Left lung (tissue), 4 donors: ENCODE measurements at regions not wholly inside any gene's neighbourhood (a gene's known extent, or its start where the extent isn't known, plus 50 kb on each side); places are given as distances from the start of the nearest gene placed in this dataset.

Experiments used
- ATAC-seq: fragments of 200-7000 bp; cut with Tn5 transposase; one replicate; pipeline ENCODE4 v1.9.1; 2020; ENCODE audit warnings: moderate library complexity
- DNase-seq, 4 donors: peaks; one replicate each; pipeline ENCODE4 v3.0.0-alpha.2; 2013 to 2020
- H3K27ac ChIP-seq, 2 donors: fragments of 200-600 bp; sonication (generic) in 1 of 2; one replicate each; pipeline versions ENCODE4 v1.5.0 to v1.8.0; 2020 to 2021
- H3K27me3 ChIP-seq, 2 donors: fragments of 200-600 bp; sonication (generic) in 1 of 2; one replicate each; pipeline versions ENCODE4 v1.5.0 to v1.8.0; 2020 to 2021
- H3K36me3 ChIP-seq, 2 donors: fragments of 200-600 bp; sonication (generic) in 1 of 2; one replicate each; pipeline versions ENCODE4 v1.5.0 to v1.8.0; 2020 to 2021
- H3K4me1 ChIP-seq, 2 donors: fragments of 200-600 bp; one replicate each; pipeline ENCODE4 v1.8.0; 2021
- H3K4me3 ChIP-seq, 2 donors: fragments of 200-600 bp; sonication (generic) in 1 of 2; one replicate each; pipeline versions ENCODE4 v1.5.0 to v1.8.0; 2020 to 2021; ENCODE audit warnings: mild to moderate bottlenecking in 1 of 2
- H3K9me3 ChIP-seq, 2 donors: fragments of 200-600 bp; sonication (generic) in 1 of 2; one replicate each; pipeline versions ENCODE4 v1.5.0 to v1.8.0; 2020 to 2021
- CTCF ChIP-seq, 2 donors: fragments of 200-600 bp; sonication (generic) in 1 of 2; IDR thresholded peaks; one replicate each; pipeline versions ENCODE4 v1.5.0 to v1.8.0; 2021; ENCODE audit warnings: antibody characterized with exemption in 2 of 2
- intact Hi-C, 2 donors: fragments of 100-400 bp; cut with DNase I; formaldehyde crosslinking; loops; one replicate each; pipeline versions ENCODE4 v1.11.2 to v1.14.2; 2022
- donor health status: DM: no; HTN: yes; CAD: no.
- donor health status: DM: no; HTN: no; CAD: no.

- ATAC-seq (no peak), DNase-seq (no peak)
- Histone ChIP-seq H3K9me3 (no peaks in the 10 kb centered on the region), H3K4me3 (no peak overlapping the region), H3K4me1 (no peaks in the 10 kb centered on the region), H3K27ac (no peak overlapping the region), H3K27me3 (no peaks in the 10 kb centered on the region), H3K36me3 (no peaks in the 10 kb centered on the region)
- TF ChIP-seq CTCF (IDR thresholded peaks at IDR 0.05): no peak
- intact Hi-C loops: no loop called here
Observed at GRCh38 chr5:52607227-52607824, 180.4 kb upstream of the ITGA1 start.

GRCh38 chr5:52620315-52620714 lies 167.4 kb upstream of the ITGA1 start:
- ATAC-seq (no peak), DNase-seq (no peak)
- H3K9me3 ChIP-seq: no peaks in the 10 kb centered on the region
- H3K4me1 ChIP-seq: no peaks in the 10 kb centered on the region
- no peaks in the 10 kb centered on the region for H3K27me3 ChIP-seq
- intact Hi-C loops: no loop called here
- no peak overlapping the region for H3K4me3 ChIP-seq
- TF ChIP-seq CTCF (IDR thresholded peaks at IDR 0.05): no peak
- H3K27ac ChIP-seq: no peak overlapping the region
- H3K36me3 ChIP-seq: no peaks in the 10 kb centered on the region

- H3K27ac ChIP-seq: no peak overlapping the region
- DNase-seq (no peak), ATAC-seq (no peak)
- no peaks in the 10 kb centered on the region for H3K27me3 ChIP-seq
- H3K4me1 ChIP-seq: no peaks in the 10 kb centered on the region
- H3K9me3 ChIP-seq: no peaks in the 10 kb centered on the region
- H3K4me3 ChIP-seq: no peak overlapping the region
- no peaks in the 10 kb centered on the region for H3K36me3 ChIP-seq
- TF ChIP-seq CTCF (IDR thresholded peaks at IDR 0.05): no peak
- intact Hi-C loops: no loop called here
Observed at GRCh38 chr5:52623291-52623690, 164.4 kb upstream of the ITGA1 start.

- DNase-seq (no peak), ATAC-seq (no peak)
- Histone ChIP-seq H3K9me3 (no peaks in the 10 kb centered on the region), H3K4me3 (no peak overlapping the region), H3K36me3 (no peaks in the 10 kb centered on the region), H3K27me3 (no peaks in the 10 kb centered on the region), H3K4me1 (no peaks in the 10 kb centered on the region), H3K27ac (no peak overlapping the region)
- intact Hi-C loops: no loop called here
- TF ChIP-seq CTCF (IDR thresholded peaks at IDR 0.05): no peak
Observed at GRCh38 chr5:52624291-52624690, 163.4 kb upstream of the ITGA1 start.

- DNase-seq (no peak), ATAC-seq (no peak)
- Histone ChIP-seq H3K4me1 (no peaks in the 10 kb centered on the region), H3K27me3 (no peaks in the 10 kb centered on the region), H3K27ac (no peak overlapping the region), H3K9me3 (no peaks in the 10 kb centered on the region), H3K4me3 (no peak overlapping the region), H3K36me3 (no peaks in the 10 kb centered on the region)
- intact Hi-C loops: no loop called here
- TF ChIP-seq CTCF (IDR thresholded peaks at IDR 0.05): no peak
Observed at GRCh38 chr5:52626312-52626711, 161.4 kb upstream of the ITGA1 start.
